CD4-positive, CD25-positive, alpha-beta regulatory T cell (primary cell): ENCODE measurements at regions not wholly inside any gene's neighbourhood (a gene's known extent, or its start where the extent isn't known, plus 50 kb on each side); places are given as distances from the start of the nearest gene placed in this dataset.

Source experiments
- ATAC-seq, 2 donors: fragments of 150-1000 bp; cut with Tn5 transposase; one replicate each; pipeline ENCODE4 v1.10.0; 2021; ENCODE audit warnings: low read depth in 2 of 2, moderate number of reproducible peaks in 2 of 2, moderate library complexity in 1 of 2
- DNase-seq, 3 donors: peaks; one replicate each; pipeline versions ENCODE4 v3.0.0 to v3.0.0-alpha.2; 2012 to 2022; ENCODE audit warnings: mixed read lengths in 1 of 3
- H3K27ac ChIP-seq: one replicate; pipeline ENCODE4 v1.7.0; 2013; ENCODE audit warnings: mild to moderate bottlenecking, low read length; ENCODE audit not compliant: insufficient read depth, poor library complexity, severe bottlenecking
- H3K27me3 ChIP-seq: one replicate; pipeline ENCODE4 v1.7.0; 2013; ENCODE audit warnings: low read length; ENCODE audit not compliant: control insufficient read depth, insufficient read depth
- H3K36me3 ChIP-seq: one replicate; pipeline ENCODE4 v1.7.0; 2013; ENCODE audit warnings: mild to moderate bottlenecking, low read length, moderate library complexity; ENCODE audit not compliant: control insufficient read depth, insufficient read depth
- H3K4me1 ChIP-seq: 2 replicates; pipeline ENCODE4 v1.7.0; 2013; ENCODE audit warnings: mild to moderate bottlenecking, low read length; ENCODE audit not compliant: insufficient read depth, control insufficient read depth, poor library complexity, severe bottlenecking
- H3K4me3 ChIP-seq: one replicate; pipeline ENCODE4 v1.7.0; 2013; ENCODE audit warnings: low read depth, mild to moderate bottlenecking, low read length, moderate library complexity
- H3K9me3 ChIP-seq, 2 experiments: 1 replicate in 1 of 2; 2 replicates in 1 of 2; pipeline ENCODE4 v1.7.0; 2013; ENCODE audit warnings: low read length in 2 of 2, mild to moderate bottlenecking in 1 of 2, moderate library complexity in 1 of 2; ENCODE audit not compliant: control insufficient read depth in 2 of 2
- H3K27ac Mint-ChIP-seq, 3 donors: one replicate each; pipeline ENCODE4 v1.8.0; 2020 to 2022; ENCODE audit warnings: mild to moderate bottlenecking in 3 of 3, mixed read lengths in 3 of 3, moderate library complexity in 2 of 3
- H3K27me3 Mint-ChIP-seq: one replicate; pipeline ENCODE4 v1.8.0; 2022; ENCODE audit warnings: mild to moderate bottlenecking, mixed read lengths
- H3K36me3 Mint-ChIP-seq: one replicate; pipeline ENCODE4 v1.8.0; 2020; ENCODE audit warnings: mixed read lengths
- H3K4me1 Mint-ChIP-seq, 4 donors: one replicate each; pipeline ENCODE4 v1.8.0; 2020 to 2022; ENCODE audit warnings: mixed read lengths in 4 of 4, mild to moderate bottlenecking in 1 of 4
- H3K4me3 Mint-ChIP-seq, 4 donors: one replicate each; pipeline ENCODE4 v1.8.0; 2020 to 2022; ENCODE audit warnings: mild to moderate bottlenecking in 4 of 4, mixed read lengths in 4 of 4, moderate library complexity in 3 of 4
- H3K9me3 Mint-ChIP-seq, 7 donors: one replicate each; pipeline ENCODE4 v1.8.0; 2020 to 2022; ENCODE audit warnings: mixed read lengths in 7 of 7, mild to moderate bottlenecking in 3 of 7, moderate library complexity in 2 of 7

- Mint-ChIP-seq H3K36me3 (no peaks in the 10 kb centered on the region), H3K27ac (no peak overlapping the region), H3K4me3 (no peak overlapping the region), H3K4me1 (no peaks in the 10 kb centered on the region), H3K27me3 (no peaks in the 10 kb centered on the region), H3K9me3 (no peaks in the 10 kb centered on the region)
- H3K27me3 ChIP-seq: no peaks in the 10 kb centered on the region
- no peak for DNase-seq
- no peaks in the 10 kb centered on the region for H3K9me3 ChIP-seq
- H3K4me1 ChIP-seq: no peaks in the 10 kb centered on the region
- no peak for ATAC-seq
- no peaks in the 10 kb centered on the region for H3K36me3 ChIP-seq
- H3K4me3 ChIP-seq: no peak overlapping the region
- H3K27ac ChIP-seq: no peak overlapping the region
Measured at GRCh38 chr2:146734042-146734820, 1110.6 kb upstream of the ACVR2A start.

- H3K27me3 ChIP-seq: no peaks in the 10 kb centered on the region
- no peak overlapping the region for H3K4me3 ChIP-seq
- ATAC-seq: no peak
- H3K36me3 Mint-ChIP-seq: no peaks in the 10 kb centered on the region
- no peak for DNase-seq
- H3K27ac ChIP-seq: no peak overlapping the region
- H3K36me3 ChIP-seq: no peaks in the 10 kb centered on the region
- H3K4me1 Mint-ChIP-seq: no peaks in the 10 kb centered on the region
- peaks cover 0 to 2% (median 0%) of the 10 kb centered on the region in 7 donors for H3K9me3 Mint-ChIP-seq
- H3K9me3 ChIP-seq: no peaks in the 10 kb centered on the region
- no peaks in the 10 kb centered on the region for H3K4me1 ChIP-seq
- no peak overlapping the region for H3K4me3 Mint-ChIP-seq
- H3K27ac Mint-ChIP-seq: no peak overlapping the region
- H3K27me3 Mint-ChIP-seq: no peaks in the 10 kb centered on the region
Measured at GRCh38 chr2:146730882-146731281, 1113.9 kb upstream of the ACVR2A start.

GRCh38 chr2:146721486-146721885 lies 1123.3 kb upstream of the ACVR2A start:
- no peaks in the 10 kb centered on the region for H3K27me3 ChIP-seq
- peaks cover 4 to 6% of the 10 kb centered on the region in 2 experiments for H3K9me3 ChIP-seq
- DNase-seq (no peak), ATAC-seq (no peak)
- Mint-ChIP-seq H3K27me3 (no peaks in the 10 kb centered on the region), H3K27ac (no peak overlapping the region), H3K4me3 (no peak overlapping the region), H3K36me3 (no peaks in the 10 kb centered on the region), H3K4me1 (no peaks in the 10 kb centered on the region), H3K9me3 (peaks cover 0 to 13% (median 6%) of the 10 kb centered on the region in 7 donors)
- H3K36me3 ChIP-seq: no peaks in the 10 kb centered on the region
- H3K4me3 ChIP-seq: no peak overlapping the region
- no peaks in the 10 kb centered on the region for H3K4me1 ChIP-seq
- H3K27ac ChIP-seq: no peak overlapping the region

GRCh38 chr2:146720170-146720569 lies 1124.7 kb upstream of the ACVR2A start:
- H3K4me1 ChIP-seq: no peaks in the 10 kb centered on the region
- H3K4me3 Mint-ChIP-seq: no peak overlapping the region
- H3K9me3 Mint-ChIP-seq: peaks cover 0 to 15% (median 6%) of the 10 kb centered on the region in 7 donors
- no peaks in the 10 kb centered on the region for H3K27me3 ChIP-seq
- no peaks in the 10 kb centered on the region for H3K4me1 Mint-ChIP-seq
- no peak overlapping the region for H3K27ac Mint-ChIP-seq
- no peak overlapping the region for H3K4me3 ChIP-seq
- H3K9me3 ChIP-seq: peaks cover 4 to 6% of the 10 kb centered on the region in 2 experiments
- no peaks in the 10 kb centered on the region for H3K27me3 Mint-ChIP-seq
- ATAC-seq (no peak), DNase-seq (no peak)
- no peaks in the 10 kb centered on the region for H3K36me3 ChIP-seq
- H3K27ac ChIP-seq: no peak overlapping the region
- H3K36me3 Mint-ChIP-seq: no peaks in the 10 kb centered on the region

- H3K27me3 ChIP-seq: no peaks in the 10 kb centered on the region
- H3K4me1 Mint-ChIP-seq: no peaks in the 10 kb centered on the region
- ATAC-seq (no peak), DNase-seq (no peak)
- no peak overlapping the region for H3K4me3 ChIP-seq
- no peaks in the 10 kb centered on the region for H3K4me1 ChIP-seq
- H3K36me3 Mint-ChIP-seq: no peaks in the 10 kb centered on the region
- H3K27me3 Mint-ChIP-seq: no peaks in the 10 kb centered on the region
- no peak overlapping the region for H3K27ac Mint-ChIP-seq
- H3K9me3 ChIP-seq: peaks cover 4 to 6% of the 10 kb centered on the region in 2 experiments
- no peak overlapping the region for H3K27ac ChIP-seq
- H3K4me3 Mint-ChIP-seq: no peak overlapping the region
- no peaks in the 10 kb centered on the region for H3K36me3 ChIP-seq
- H3K9me3 Mint-ChIP-seq: peaks cover 0 to 7% (median 5%) of the 10 kb centered on the region in 7 donors
Measured at GRCh38 chr2:146716591-146716990, 1128.2 kb upstream of the ACVR2A start.

- H3K4me3 ChIP-seq: no peak overlapping the region
- no peak overlapping the region for H3K4me3 Mint-ChIP-seq
- H3K36me3 ChIP-seq: no peaks in the 10 kb centered on the region
- no peaks in the 10 kb centered on the region for H3K9me3 ChIP-seq
- H3K4me1 Mint-ChIP-seq: no peaks in the 10 kb centered on the region
- H3K9me3 Mint-ChIP-seq: peaks cover 1 to 12% (median 6%) of the 10 kb centered on the region in 7 donors
- H3K27ac ChIP-seq: no peak overlapping the region
- no peak overlapping the region for H3K27ac Mint-ChIP-seq
- H3K27me3 ChIP-seq: no peaks in the 10 kb centered on the region
- H3K27me3 Mint-ChIP-seq: no peaks in the 10 kb centered on the region
- no peaks in the 10 kb centered on the region for H3K36me3 Mint-ChIP-seq
- no peaks in the 10 kb centered on the region for H3K4me1 ChIP-seq
- no peak for ATAC-seq
- no peak for DNase-seq
Measured at GRCh38 chr2:146709004-146709403, 1135.8 kb upstream of the ACVR2A start.

GRCh38 chr2:146701183-146701582 lies 1143.6 kb upstream of the ACVR2A start:
- no peak overlapping the region for H3K4me3 ChIP-seq
- no peak overlapping the region for H3K27ac Mint-ChIP-seq
- H3K9me3 ChIP-seq: peaks cover 1 to 7% of the 10 kb centered on the region in 2 experiments
- H3K4me3 Mint-ChIP-seq: no peak overlapping the region
- no peaks in the 10 kb centered on the region for H3K27me3 Mint-ChIP-seq
- no peaks in the 10 kb centered on the region for H3K36me3 Mint-ChIP-seq
- H3K27ac ChIP-seq: no peak overlapping the region
- no peaks in the 10 kb centered on the region for H3K36me3 ChIP-seq
- ATAC-seq (no peak), DNase-seq (no peak)
- no peaks in the 10 kb centered on the region for H3K4me1 ChIP-seq
- H3K4me1 Mint-ChIP-seq: no peaks in the 10 kb centered on the region
- H3K27me3 ChIP-seq: no peaks in the 10 kb centered on the region
- peaks cover 3 to 31% (median 13%) of the 10 kb centered on the region in 7 donors for H3K9me3 Mint-ChIP-seq

GRCh38 chr2:146697307-146697706 lies 1147.5 kb upstream of the ACVR2A start:
- no peak overlapping the region for H3K4me3 Mint-ChIP-seq

More at GRCh38 chr2:146697307-146697706, 1147.5 kb upstream of the ACVR2A start:
- ATAC-seq (no peak), DNase-seq (no peak)
- Mint-ChIP-seq H3K9me3 (peaks cover 3 to 19% (median 9%) of the 10 kb centered on the region in 7 donors), H3K27me3 (no peaks in the 10 kb centered on the region), H3K4me1 (no peaks in the 10 kb centered on the region), H3K36me3 (no peaks in the 10 kb centered on the region), H3K27ac (no peak overlapping the region)
- Histone ChIP-seq H3K4me1 (no peaks in the 10 kb centered on the region), H3K27me3 (no peaks in the 10 kb centered on the region), H3K9me3 (peaks cover 1 to 7% of the 10 kb centered on the region in 2 experiments), H3K4me3 (no peak overlapping the region), H3K36me3 (no peaks in the 10 kb centered on the region), H3K27ac (no peak overlapping the region)
